Neural cell (in vitro differentiated cells): ENCODE measurements at regions not wholly inside any gene's neighbourhood (a gene's known extent, or its start where the extent isn't known, plus 50 kb on each side); places are given as distances from the start of the nearest gene placed in this dataset.

ENCODE experiments used
- CTCF ChIP-seq: fragments of 450-650 bp; IDR thresholded peaks from 2 replicates; pipeline ENCODE4 v1.5.1; 2014; ENCODE audit warnings: antibody characterized with exemption, mild to moderate bottlenecking, moderate library complexity; ENCODE audit not compliant: poor library complexity, severe bottlenecking
- EZH2 ChIP-seq: fragments of 200-600, 300-800 bp; shearing (Covaris generic), sonication (generic); IDR thresholded peaks from 2 replicates; pipeline ENCODE4 v1.6.1; 2014; ENCODE audit warnings: antibody characterized with exemption, low read length, borderline replicate concordance, mild to moderate bottlenecking; ENCODE audit not compliant: insufficient read depth, poor library complexity, severe bottlenecking
- POLR2AphosphoS5 ChIP-seq: IDR thresholded peaks from 2 replicates; pipeline ENCODE4 v1.6.1; 2012
- TAF1 ChIP-seq: IDR thresholded peaks from 2 replicates; pipeline ENCODE4 v1.6.1; 2012; ENCODE audit warnings: low read depth

- TF ChIP-seq CTCF (no peak), EZH2 (no peak), POLR2AphosphoS5 (no peak), TAF1 (no peak)
Observed at GRCh38 chr6:170172392-170172791, 118.5 kb downstream of the DLL1 start.
